Heart left ventricle (tissue), 16 donors: ENCODE measurements at regions not wholly inside any gene's neighbourhood (a gene's known extent, or its start where the extent isn't known, plus 50 kb on each side); places are given as distances from the start of the nearest gene placed in this dataset.
A peak's percentile ranks its signal among the peaks of the same experiment; 100 is the strongest.

Experiments used
- ATAC-seq, 4 donors: fragments of 200-7000 bp; cut with Tn5 transposase; one replicate each; pipeline ENCODE4 v1.9.1; 2020 to 2022; ENCODE audit warnings: moderate library complexity in 4 of 4, mild to moderate bottlenecking in 3 of 4, moderate number of reproducible peaks in 1 of 4
- DNase-seq, 5 donors: peaks; one replicate each; pipeline ENCODE4 v3.0.0-alpha.2; 2020
- H3K27ac ChIP-seq, 12 donors: fragments of 200-600 bp; sonication (generic) in 4 of 12; one replicate each; pipeline versions ENCODE4 v1.5.0 to v1.8.0; 2016 to 2022; ENCODE audit warnings: mild to moderate bottlenecking in 2 of 12
- H3K27me3 ChIP-seq, 9 donors: fragments of 200-600 bp; sonication (generic) in 2 of 9; one replicate each; pipeline versions ENCODE4 v1.5.1 to v1.8.0; 2016 to 2022; ENCODE audit warnings: mild to moderate bottlenecking in 3 of 9
- H3K36me3 ChIP-seq, 9 donors: fragments of 200-600 bp; sonication (generic) in 2 of 9; one replicate each; pipeline versions ENCODE4 v1.5.0 to v1.8.0; 2018 to 2022; ENCODE audit warnings: mild to moderate bottlenecking in 2 of 9
- H3K4me1 ChIP-seq, 12 donors: fragments of 200-600 bp; sonication (generic) in 4 of 12; one replicate each; pipeline versions ENCODE4 v1.5.0 to v1.8.0; 2016 to 2022; ENCODE audit warnings: mild to moderate bottlenecking in 3 of 12
- H3K4me3 ChIP-seq, 12 donors: fragments of 200-600 bp; sonication (generic) in 4 of 12; one replicate each; pipeline versions ENCODE4 v1.5.0 to v1.8.0; 2017 to 2022; ENCODE audit warnings: mild to moderate bottlenecking in 9 of 12, moderate library complexity in 4 of 12
- H3K9me3 ChIP-seq, 12 donors: fragments of 200-600 bp; sonication (generic) in 4 of 12; one replicate each; pipeline versions ENCODE4 v1.5.0 to v1.8.0; 2016 to 2022; ENCODE audit warnings: mild to moderate bottlenecking in 1 of 12
- CTCF ChIP-seq, 12 donors: fragments of 200-600 bp; sonication (generic) in 4 of 12; IDR thresholded peaks; one replicate each; pipeline versions ENCODE4 v1.5.0 to v1.8.0; 2018 to 2022; ENCODE audit warnings: antibody characterized with exemption in 12 of 12, mild to moderate bottlenecking in 5 of 12
- POLR2A ChIP-seq, 2 donors: fragments of 450-650 bp; IDR thresholded peaks; one replicate each; pipeline ENCODE4 v1.6.1; 2017; ENCODE audit warnings: antibody characterized with exemption in 2 of 2, mild to moderate bottlenecking in 2 of 2, moderate library complexity in 2 of 2
- WGBS, 4 donors: extraction: QIAGEN DNeasy Blood & Tissue Kit in 2 of 4; methylation state at CpG; one replicate each; pipeline versions ENCODE4 v1.1.5 to v1.1.7; 2013 to 2018; 5-methylcytosine and 5-hydroxymethylcytosine counted together
- intact Hi-C, 10 donors: fragments of 100-400 bp; cut with DNase I; formaldehyde crosslinking; loops; one replicate each; pipeline versions ENCODE4 v1.11.1 to v1.14.2; 2022
- donor health status: ischemic (EF 13 %, LVEDD 7.1; RV severe dilation, severe dysfunction).
- donor health status: healthy with polysubstance abuse.
- donor health status: DM: no; HTN: yes; CAD: no.
- donor health status: DM: no; HTN: no; CAD: no.
- donor health status: ischemic (EF 25% LVEDD 6.9; RV normal size, moderate dysfunction).
- donor health status: ischemic (EF 25% LVEDD 5.7; RV mildly dilated, moderate dysfunction).
- donor health status: healthy.
- donor health status: DM: yes; HTN: yes; CAD: no.
- donor health status: ischemic (EF 35%, LVEDD 5.7; RV mildly dilated, moderate dysfunction).
- donor health status: nonischemic (EF 11% LVEDD 7.7; RV severe dilation, severe dysfunction).
- donor health status: DM: yes; HTN: yes; CAD: no.
- donor health status: PGD.
- donor health status: ischemic (EF 29% LVEDD 5.4; RV normal size, mild dysfunction).
- donor health status: nonischemic (EF 23%, LVEDD 6.1; RV moderate dilation, normal function).

- peaks cover 0 to 6% (median 0%) of the 10 kb centered on the region in 12 donors for H3K4me1 ChIP-seq
- no peak overlapping the region for H3K4me3 ChIP-seq
- ATAC-seq (no peak), DNase-seq (no peak)
- 62 to 80% (median 75%) methylated on average over 2 of the region's 2 CpGs for WGBS, 4 donors
- intact Hi-C loops: no loop called here
- no peaks in the 10 kb centered on the region for H3K9me3 ChIP-seq
- no peak overlapping the region for H3K27ac ChIP-seq
- TF ChIP-seq CTCF (IDR thresholded peaks at IDR 0.05) (no peak), POLR2A (IDR thresholded peaks at IDR 0.05) (no peak)
- no peaks in the 10 kb centered on the region for H3K36me3 ChIP-seq
- H3K27me3 ChIP-seq: no peaks in the 10 kb centered on the region
These were observed 67.8 kb upstream of the SERTM1 start for GRCh38 chr13:36606060-36606459.

GRCh38 chr13:36608474-36608873 lies 65.3 kb upstream of the SERTM1 start:
- DNase-seq (no peak), ATAC-seq (peak in 3 of 4 donors; percentile 56 to 80 (median 64))
- Histone ChIP-seq H3K4me3 (no peak overlapping the region), H3K27me3 (no peaks in the 10 kb centered on the region), H3K27ac (no peak overlapping the region), H3K36me3 (no peaks in the 10 kb centered on the region), H3K9me3 (no peaks in the 10 kb centered on the region), H3K4me1 (peaks cover 0 to 6% (median 0%) of the 10 kb centered on the region in 12 donors)
- TF ChIP-seq POLR2A (IDR thresholded peaks at IDR 0.05): no peak
- no peak for TF ChIP-seq CTCF (IDR thresholded peaks at IDR 0.05)
- intact Hi-C loops: no loop called here
- 43 to 57% (median 45%) methylated on average over 4 of the region's 4 CpGs for WGBS, 4 donors

GRCh38 chr13:36612230-36612629 lies 61.6 kb upstream of the SERTM1 start:
- peaks cover 0 to 6% (median 0%) of the 10 kb centered on the region in 12 donors for H3K4me1 ChIP-seq
- DNase-seq (no peak), ATAC-seq (no peak)
- H3K9me3 ChIP-seq: no peaks in the 10 kb centered on the region
- H3K27me3 ChIP-seq: no peaks in the 10 kb centered on the region
- no peak overlapping the region for H3K27ac ChIP-seq
- no peaks in the 10 kb centered on the region for H3K36me3 ChIP-seq
- intact Hi-C loops: no loop called here
- 45 to 55% (median 48%) methylated on average over 4 of the region's 4 CpGs for WGBS, 4 donors
- TF ChIP-seq CTCF (IDR thresholded peaks at IDR 0.05) (no peak), POLR2A (IDR thresholded peaks at IDR 0.05) (no peak)
- no peak overlapping the region for H3K4me3 ChIP-seq

GRCh38 chr13:36616706-36617105 lies 57.1 kb upstream of the SERTM1 start:
- no peaks in the 10 kb centered on the region for H3K36me3 ChIP-seq
- 82 to 94% (median 85%) methylated on average over 1 of the region's 1 CpG for WGBS, 4 donors
- no peak overlapping the region for H3K4me3 ChIP-seq
- TF ChIP-seq POLR2A (IDR thresholded peaks at IDR 0.05): no peak
- TF ChIP-seq CTCF (IDR thresholded peaks at IDR 0.05): no peak
- H3K4me1 ChIP-seq: peaks cover 0 to 4% (median 0%) of the 10 kb centered on the region in 12 donors
- DNase-seq (no peak), ATAC-seq (no peak)
- intact Hi-C loops: no loop called here
- H3K9me3 ChIP-seq: peaks cover 0 to 3% (median 0%) of the 10 kb centered on the region in 12 donors
- H3K27ac ChIP-seq: no peak overlapping the region
- H3K27me3 ChIP-seq: no peaks in the 10 kb centered on the region
